HG03469 (cell line): ENCODE measurements at regions not wholly inside any gene's neighbourhood (a gene's known extent, or its start where the extent isn't known, plus 50 kb on each side); places are given as distances from the start of the nearest gene placed in this dataset.
"Not testable (repeated sequence)": the region's sequence is repeated elsewhere in the genome, so short reads cannot be mapped to it uniquely, and the experiment has no call there.

Source experiments
- ATAC-seq: cut with Tn5 transposase; IDR thresholded peaks from one replicate; pipeline ENCODE4 v1.9.1; 2021; ENCODE audit warnings: mild to moderate bottlenecking, moderate library complexity, moderate number of reproducible peaks; ENCODE audit not compliant: unreplicated experiment

DNA sequence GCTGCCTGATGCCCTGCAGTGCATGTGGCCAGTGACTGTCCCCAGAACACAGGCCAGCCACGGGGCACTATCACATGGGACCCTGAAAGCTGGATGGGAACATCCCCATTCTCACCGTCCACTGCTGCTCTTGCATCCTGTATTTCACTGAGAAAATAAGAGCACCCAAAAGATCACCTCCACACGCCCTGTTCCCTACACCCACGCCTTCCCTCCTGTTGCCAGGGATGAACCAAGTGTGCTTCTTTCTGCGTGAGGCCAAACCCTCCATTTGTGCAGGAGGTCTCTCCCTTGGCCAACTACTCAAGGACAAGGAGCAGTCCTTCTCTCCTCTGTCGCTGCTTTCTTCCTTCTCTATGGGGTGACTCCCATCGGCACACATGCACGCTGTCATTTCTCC is 118.3 kb downstream of the LRRC37A3 start:
- ATAC-seq = not testable (repeated sequence)

DNA sequence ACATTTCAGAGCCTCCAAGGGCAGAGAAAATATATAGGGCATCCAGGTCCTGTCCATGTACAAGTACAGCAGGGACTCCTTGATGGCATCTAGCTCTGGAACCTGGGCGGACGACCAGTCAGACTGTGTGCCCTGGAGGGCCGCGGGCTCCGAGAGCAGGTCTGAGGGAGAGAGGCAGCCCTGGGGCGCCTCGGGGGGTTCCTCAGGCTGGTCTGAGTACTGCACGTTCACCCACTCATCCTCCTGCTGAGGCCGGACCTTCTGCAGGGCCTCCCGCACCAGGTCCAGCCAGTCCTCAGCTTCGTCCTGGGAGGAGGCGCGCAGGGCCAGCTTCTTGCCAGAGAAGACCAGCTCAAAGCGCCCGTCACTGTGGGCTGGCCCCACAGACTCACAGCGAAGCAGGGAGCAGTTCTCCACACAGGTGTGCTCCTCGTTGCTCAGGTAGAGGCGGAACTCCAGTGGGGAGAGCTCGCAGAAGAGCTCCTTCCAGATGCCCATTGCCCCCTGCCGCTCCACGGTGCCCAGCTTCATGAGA is 118.8 kb downstream of the LRRC37A3 start:
- not testable (repeated sequence) for ATAC-seq

- not testable (repeated sequence) for ATAC-seq
Measured at GRCh38 chr17:64799543-64800188, 119.6 kb downstream of the LRRC37A3 start.

- not testable (repeated sequence) for ATAC-seq
Measured at GRCh38 chr17:64798961-64799360, 120.3 kb downstream of the LRRC37A3 start.

- not testable (repeated sequence) for ATAC-seq
Measured at GRCh38 chr17:64798489-64798790, 120.8 kb downstream of the LRRC37A3 start.

DNA sequence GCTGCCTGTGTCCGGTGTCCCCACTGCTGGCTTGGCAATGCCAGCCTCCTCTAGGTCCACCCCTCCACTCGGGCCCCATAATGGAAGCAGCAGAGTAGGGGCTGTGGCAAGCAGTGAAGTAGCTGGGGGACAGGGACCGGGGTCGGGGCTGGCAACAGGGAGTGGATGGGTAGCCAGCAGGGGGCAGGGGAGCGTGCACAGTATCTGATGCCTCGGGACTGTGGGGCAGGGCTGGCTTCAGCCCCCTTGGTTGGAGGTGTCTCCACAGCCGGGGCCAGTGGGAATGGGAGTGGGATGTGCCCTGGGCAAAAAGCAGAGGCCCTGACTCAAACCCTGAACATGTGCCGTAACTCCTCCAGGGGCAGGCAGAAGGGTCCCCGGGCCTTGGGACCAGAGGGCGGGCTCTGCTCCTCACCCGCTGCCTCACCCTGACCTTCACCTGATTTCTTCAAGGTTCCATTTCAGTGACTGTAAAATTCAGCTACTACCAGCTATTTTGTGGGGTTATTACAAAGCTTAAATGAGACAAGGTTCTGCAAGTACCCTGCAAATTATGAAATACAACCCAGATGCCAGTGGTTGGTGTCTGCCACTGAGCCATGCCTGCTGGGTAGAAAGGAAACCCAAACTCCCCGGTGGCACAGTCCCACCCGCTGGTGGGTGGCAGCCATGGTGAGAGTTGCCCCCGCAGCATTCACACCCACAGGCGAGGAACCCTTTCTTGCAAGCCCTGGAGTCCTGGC is 121.4 kb downstream of the LRRC37A3 start:
- not testable (repeated sequence) for ATAC-seq

- not testable (repeated sequence) for ATAC-seq
Measured at GRCh38 chr17:64795342-64795741, 123.9 kb downstream of the LRRC37A3 start.

DNA sequence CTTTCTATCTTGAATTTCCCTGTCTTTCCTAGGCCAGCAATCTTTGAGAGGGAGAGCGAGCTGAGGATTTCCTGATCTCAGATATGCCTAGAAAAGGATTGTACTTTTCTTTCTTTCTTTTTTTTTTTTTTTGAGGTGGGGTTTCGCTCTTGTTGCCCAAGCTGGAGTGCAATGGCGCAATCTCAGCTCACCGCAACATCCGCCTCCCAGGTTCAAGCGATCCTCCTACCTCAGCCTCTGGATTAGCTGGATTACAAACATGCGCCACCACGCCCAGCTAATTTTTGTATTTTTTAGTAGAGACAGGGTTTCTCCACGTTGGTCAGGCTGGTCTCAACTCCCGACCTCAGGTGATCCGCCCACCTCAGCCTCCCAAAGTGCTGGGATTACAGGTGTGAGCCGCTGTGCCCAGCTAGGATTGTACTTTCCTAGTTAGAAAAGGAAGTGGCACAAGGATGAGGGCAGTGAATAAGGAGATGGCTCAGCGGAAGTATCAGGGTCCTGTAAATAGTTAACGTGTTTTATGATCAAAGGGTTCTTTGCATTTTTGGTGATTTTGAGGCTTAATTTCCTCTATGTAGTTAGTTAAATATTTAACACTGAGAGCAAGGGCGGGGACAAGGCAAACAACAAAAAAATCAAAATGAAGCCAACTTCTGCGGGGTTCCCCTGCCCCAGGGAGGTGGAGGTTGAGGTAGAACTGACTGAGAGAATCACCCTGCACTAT is 124.6 kb downstream of the LRRC37A3 start:
- not testable (repeated sequence) for ATAC-seq

- ATAC-seq = not testable (repeated sequence)
Measured at GRCh38 chr17:64794113-64794512, 125.2 kb downstream of the LRRC37A3 start.

DNA sequence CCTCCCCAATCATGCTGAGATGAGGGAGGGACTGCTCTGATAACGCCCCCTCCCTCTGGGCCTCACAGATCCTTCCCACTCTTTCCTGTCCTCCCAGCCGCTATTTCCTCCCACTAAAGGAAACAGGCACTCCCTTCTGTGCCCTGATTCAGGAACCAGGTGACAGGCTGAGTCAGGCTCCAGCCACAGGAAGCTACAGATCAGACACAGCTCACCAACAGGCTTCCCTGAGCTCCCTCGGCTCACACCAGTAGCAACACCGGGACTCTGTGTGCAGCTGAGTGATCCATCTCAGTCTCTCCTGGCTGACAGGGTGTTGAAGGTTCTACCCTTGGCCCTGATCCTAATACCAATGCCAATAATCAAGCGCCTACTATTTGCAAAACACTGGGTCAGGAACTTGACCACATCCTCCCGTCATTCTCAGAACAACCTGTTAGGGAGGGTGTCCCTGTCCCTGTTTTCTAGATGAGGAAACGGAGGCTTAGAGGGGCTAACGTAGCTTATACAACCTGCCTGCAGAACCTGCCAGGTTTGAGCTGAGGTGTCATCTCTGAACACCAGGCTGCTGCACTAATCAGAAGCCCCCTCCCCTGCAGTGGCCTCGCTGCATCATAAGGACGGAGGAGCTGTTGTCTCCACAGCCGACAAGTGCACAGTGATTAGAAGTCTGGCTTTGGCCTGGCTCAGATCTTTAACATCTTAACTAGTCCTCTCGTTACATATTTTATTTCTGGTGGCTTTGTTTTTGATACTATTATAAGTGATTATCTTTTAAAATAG is 126.3 kb downstream of the LRRC37A3 start:
- not testable (repeated sequence) for ATAC-seq

GRCh38 chr17:64792276-64792675 is 127.0 kb downstream of the LRRC37A3 start:
- not testable (repeated sequence) for ATAC-seq

DNA sequence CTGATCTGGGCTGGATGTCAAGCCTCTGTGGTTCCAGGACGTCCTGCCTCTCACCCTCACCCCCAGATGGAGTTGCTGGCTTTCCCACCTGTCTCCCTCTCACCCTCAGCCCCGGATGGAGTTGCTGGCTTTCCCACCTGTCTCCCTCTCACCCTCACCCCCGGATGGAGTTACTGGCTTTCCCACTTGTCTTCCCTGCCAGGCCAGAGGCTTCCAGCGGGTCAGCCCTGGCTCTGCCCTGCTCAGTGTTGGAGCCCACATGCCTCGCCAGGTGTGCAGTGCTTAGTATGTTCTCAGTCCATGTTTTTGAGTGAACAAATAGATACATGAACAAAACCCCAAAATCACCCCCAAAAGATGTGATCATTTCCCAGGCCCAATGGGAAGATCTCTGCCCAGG is 127.6 kb downstream of the LRRC37A3 start:
- ATAC-seq = not testable (repeated sequence)

DNA sequence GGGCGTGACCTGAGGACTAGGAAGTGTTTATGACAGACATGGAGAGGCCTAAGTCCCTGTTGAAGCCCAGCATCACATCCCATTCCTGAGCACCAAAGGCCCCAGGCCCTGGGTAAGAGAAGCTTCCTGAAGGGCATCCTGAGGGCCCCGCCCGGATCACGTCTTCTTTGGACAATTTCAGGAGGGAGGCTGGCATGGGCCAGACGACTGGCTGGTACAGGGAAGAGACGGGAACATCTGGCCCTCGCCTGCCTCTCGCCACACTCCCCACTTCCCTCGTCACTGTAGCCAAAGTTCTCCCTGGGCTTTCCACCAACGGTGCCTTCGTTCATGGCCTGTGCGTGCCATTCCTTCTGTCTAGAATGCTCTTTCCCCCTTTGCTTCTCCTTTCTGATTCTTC is 128.1 kb downstream of the LRRC37A3 start:
- not testable (repeated sequence) for ATAC-seq

DNA sequence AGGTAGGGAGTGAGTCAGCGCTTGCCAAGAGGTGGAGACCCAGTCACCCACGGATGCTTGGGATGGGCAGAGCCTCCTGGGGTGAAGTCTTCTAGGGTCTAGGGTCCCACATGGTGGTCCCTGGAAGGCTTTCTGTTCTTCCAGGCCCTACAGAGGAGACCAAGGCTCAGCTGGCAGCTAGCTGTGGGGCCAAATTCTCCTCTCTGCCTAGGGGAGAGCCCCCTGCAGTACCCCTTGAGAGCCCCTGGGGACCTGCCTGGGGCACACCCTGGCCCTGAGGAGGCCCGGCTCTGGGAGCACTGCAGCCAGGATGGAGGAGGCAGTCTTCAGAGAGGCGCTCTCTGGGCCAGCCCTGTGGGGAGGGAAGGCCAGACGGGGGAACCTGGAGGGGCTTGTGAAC is 128.6 kb upstream of the SMURF2 start:
- not testable (repeated sequence) for ATAC-seq

- not testable (repeated sequence) for ATAC-seq
Measured at GRCh38 chr17:64790193-64790592, 128.1 kb upstream of the SMURF2 start.

DNA sequence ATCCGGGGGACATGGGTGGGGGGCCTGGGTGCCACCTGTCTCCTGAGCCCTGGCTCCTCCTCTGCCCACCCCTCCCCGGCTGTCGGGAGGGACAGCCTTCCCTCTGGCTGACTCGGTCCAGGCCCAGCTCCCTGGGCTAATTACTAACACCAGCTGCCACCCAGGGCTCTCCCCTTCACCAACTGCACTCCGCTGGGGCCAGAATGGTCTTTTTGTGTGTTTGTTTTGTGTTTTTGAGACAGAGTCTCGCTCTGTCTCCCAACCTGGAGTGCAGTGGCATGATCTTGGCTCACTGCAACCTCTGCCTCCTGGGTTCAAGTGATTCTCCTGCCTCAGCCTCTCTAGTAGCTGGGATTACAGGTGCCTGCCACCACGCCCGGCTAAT is 126.9 kb upstream of the SMURF2 start:
- ATAC-seq = not testable (repeated sequence)

- no peak for ATAC-seq
Measured at GRCh38 chr17:64788286-64789060, 126.4 kb upstream of the SMURF2 start.

GRCh38 chr17:64787921-64788271 is 125.8 kb upstream of the SMURF2 start:
- ATAC-seq = no peak

DNA sequence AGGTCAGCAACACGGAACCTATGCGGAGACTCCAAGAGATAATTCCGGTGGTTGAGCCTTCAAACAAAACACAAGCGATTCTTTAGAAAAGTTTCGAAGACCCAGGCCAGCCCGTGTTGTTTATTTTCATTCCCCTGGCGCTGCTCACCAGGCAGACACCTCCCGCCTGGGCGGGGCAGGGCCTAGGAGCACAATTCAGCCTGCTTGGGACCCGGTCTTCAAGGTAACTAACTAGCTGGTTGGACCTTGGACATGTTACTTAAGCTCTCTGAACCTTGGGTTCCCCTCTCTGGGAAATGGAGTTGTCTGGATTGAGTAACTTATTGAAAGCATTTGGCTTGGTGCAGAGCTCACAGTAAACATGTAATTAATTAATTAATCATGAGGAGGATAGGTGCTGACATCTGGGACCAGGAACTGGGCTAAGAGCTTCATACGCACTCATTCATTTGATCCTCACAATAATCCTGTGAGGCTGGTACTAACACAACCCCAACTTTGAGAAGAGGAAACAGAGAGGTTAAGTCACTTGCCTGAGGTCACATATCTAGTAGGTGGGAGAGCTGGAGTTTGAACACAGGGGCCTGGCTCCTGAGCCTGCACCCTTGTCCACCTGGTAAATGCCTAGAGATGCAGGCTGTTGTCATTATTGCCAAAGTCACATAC is 125.3 kb upstream of the SMURF2 start:
- ATAC-seq = no peak

DNA sequence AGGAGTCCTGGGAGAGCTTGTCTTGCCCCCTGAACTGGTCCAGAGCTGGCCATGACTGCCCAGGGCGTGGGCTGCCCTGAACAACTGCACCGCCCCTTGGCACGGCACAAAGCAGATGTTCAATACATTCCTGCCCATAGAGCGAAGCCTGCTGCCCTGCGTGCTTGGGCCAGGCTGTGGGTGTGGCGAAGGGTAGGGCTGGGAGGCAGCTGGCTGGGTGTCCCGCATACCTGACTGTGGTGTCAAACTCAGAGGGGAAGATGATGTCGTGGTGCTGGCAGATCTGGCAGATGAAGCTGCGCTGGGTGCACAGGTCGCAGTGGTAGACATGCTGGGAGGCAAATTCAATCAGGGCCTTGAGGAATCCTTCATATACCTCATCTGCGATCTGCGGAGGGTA is 124.2 kb upstream of the SMURF2 start:
- ATAC-seq = no peak
